ENCODE measurements at regions not wholly inside any gene's neighbourhood (a gene's known extent, or its start where the extent isn't known, plus 50 kb on each side); places are given as distances from the start of the nearest gene placed in this dataset.
"Not testable (repeated sequence)": the region's sequence is repeated elsewhere in the genome, so short reads cannot be mapped to it uniquely, and the experiment has no call there.

- no peak for DNase-seq
These were observed 510.0 kb downstream of the XYLT1 start for GRCh38 chr16:16960785-16961184.

GRCh38 chr16:16966439-16966838 lies 504.3 kb downstream of the XYLT1 start:
- DNase-seq, result no peak

- DNase-seq, result no peak
These were observed 499.7 kb downstream of the XYLT1 start for GRCh38 chr16:16971042-16971441.

GRCh38 chr16:16972831-16973230 lies 497.9 kb downstream of the XYLT1 start:
- DNase-seq, result no peak

GRCh38 chr16:16973707-16974591 lies 496.8 kb downstream of the XYLT1 start:
- DNase-seq, result no peak

- no peak for DNase-seq
These were observed 488.1 kb downstream of the XYLT1 start for GRCh38 chr16:16982614-16983013.

GRCh38 chr16:16983582-16983981 lies 487.2 kb downstream of the XYLT1 start:
- DNase-seq, result no peak

- not testable (repeated sequence) for DNase-seq
These were observed 486.7 kb downstream of the XYLT1 start for GRCh38 chr16:16984091-16984490.

GRCh38 chr16:16985707-16986106 lies 485.1 kb downstream of the XYLT1 start:
- DNase-seq, result no peak

GRCh38 chr16:16988963-16989362 lies 481.8 kb downstream of the XYLT1 start:
- no peak for DNase-seq

- no peak for DNase-seq
These were observed 481.4 kb downstream of the XYLT1 start for GRCh38 chr16:16989368-16989767.

GRCh38 chr16:16991711-16992110 lies 479.0 kb downstream of the XYLT1 start:
- no peak for DNase-seq

- no peak for DNase-seq
These were observed 477.6 kb downstream of the XYLT1 start for GRCh38 chr16:16992975-16993765.

- DNase-seq, result no peak
These were observed 475.9 kb downstream of the XYLT1 start for GRCh38 chr16:16994831-16995230.

- no peak for DNase-seq
These were observed 473.9 kb downstream of the XYLT1 start for GRCh38 chr16:16996827-16997226.

- no peak for DNase-seq
These were observed 473.4 kb downstream of the XYLT1 start for GRCh38 chr16:16997349-16997748.

GRCh38 chr16:17001471-17001870 lies 469.3 kb downstream of the XYLT1 start:
- DNase-seq, result no peak

- DNase-seq, result no peak
These were observed 468.2 kb downstream of the XYLT1 start for GRCh38 chr16:17002565-17002964.

- DNase-seq, result not testable (repeated sequence)
These were observed 464.8 kb downstream of the XYLT1 start for GRCh38 chr16:17005963-17006362.

GRCh38 chr16:17011712-17012111 lies 459.0 kb downstream of the XYLT1 start:
- DNase-seq, result no peak

GRCh38 chr16:17013038-17013437 lies 457.7 kb downstream of the XYLT1 start:
- DNase-seq, result no peak

- DNase-seq, result no peak
These were observed 456.2 kb downstream of the XYLT1 start for GRCh38 chr16:17014484-17015121.

GRCh38 chr16:17015702-17016101 lies 455.1 kb downstream of the XYLT1 start:
- no peak for DNase-seq

GRCh38 chr16:17017442-17017841 lies 453.3 kb downstream of the XYLT1 start:
- DNase-seq, result no peak

Measured in activated CD4-positive, CD25-positive, alpha-beta regulatory T cell (primary cell).